IMR-90 (cell line): ENCODE measurements at regions not wholly inside any gene's neighbourhood (a gene's known extent, or its start where the extent isn't known, plus 50 kb on each side); places are given as distances from the start of the nearest gene placed in this dataset.

Experiments used
- ATAC-seq: fragments of 200-7000 bp; cut with Tn5 transposase; 2 replicates; pipeline ENCODE4 v1.9.1; 2020; ENCODE audit warnings: low read depth, mild to moderate bottlenecking, moderate library complexity
- BruUV-seq: library from RNA; stranded (reverse); fragments of 400-500 nt; replicated peaks from 2 replicates; lab custom pipeline; 2021; lab: Mats Ljungman, UMichigan
- CTCF ChIA-PET: fragments of 300-600 bp; formaldehyde crosslinking; extraction: SDS; loops from one replicate; lab custom pipeline; 2021; ENCODE audit warnings: antibody characterized with exemption; lab: Yijun Ruan, JAX
- POLR2A ChIA-PET: fragments of 300-600 bp; sonication (Branson Sonifier 250); formaldehyde crosslinking; loops from one replicate; lab custom pipeline; 2022; ENCODE audit warnings: antibody characterized with exemption; ENCODE audit not compliant: unreplicated experiment; lab: Charles Lee
- DNase-seq: peaks from one replicate; pipeline ENCODE4 v3.0.0; 2013
- H2AFZ ChIP-seq: replicated peaks from 2 replicates; pipeline ENCODE3; 2013; ENCODE audit warnings: low read length, mild to moderate bottlenecking; ENCODE audit not compliant: poor library complexity
- H2AK5ac ChIP-seq: 2 replicates; pipeline ENCODE4 v1.6.1; 2013; ENCODE audit warnings: low read depth, low read length, inconsistent platforms
- H2AK9ac ChIP-seq: replicated peaks from 2 replicates; pipeline ENCODE3; 2013; ENCODE audit warnings: mild to moderate bottlenecking, low read depth, low read length, moderate library complexity; ENCODE audit not compliant: poor library complexity
- H2BK120ac ChIP-seq: 2 replicates; pipeline ENCODE4 v1.6.1; 2013; ENCODE audit warnings: low read depth, low read length, inconsistent platforms
- H2BK15ac ChIP-seq: 3 replicates; pipeline ENCODE4 v1.6.1; 2013; ENCODE audit warnings: low read depth, low read length, inconsistent platforms
- H2BK20ac ChIP-seq: 2 replicates; pipeline ENCODE4 v1.6.1; 2013; ENCODE audit warnings: low read depth, mild to moderate bottlenecking, inconsistent platforms, low read length, moderate library complexity
- H2BK5ac ChIP-seq: 2 replicates; pipeline ENCODE4 v1.6.1; 2013; ENCODE audit warnings: mild to moderate bottlenecking, low read depth, low read length, inconsistent platforms; ENCODE audit not compliant: poor library complexity, severe bottlenecking
- H3K14ac ChIP-seq: replicated peaks from 2 replicates; pipeline ENCODE4 v1.6.1; 2013; ENCODE audit warnings: low read depth, low read length, inconsistent platforms
- H3K18ac ChIP-seq: 2 replicates; pipeline ENCODE4 v1.6.1; 2013; ENCODE audit warnings: low read depth, low read length, control low read depth
- H3K23ac ChIP-seq: 2 replicates; pipeline ENCODE4 v1.6.1; 2013; ENCODE audit warnings: low read depth, low read length, inconsistent platforms
- H3K27ac ChIP-seq: 2 replicates; pipeline ENCODE4 v1.5.1; 2013; ENCODE audit warnings: mild to moderate bottlenecking, control low read depth, low read length; ENCODE audit not compliant: insufficient read depth
- H3K27me3 ChIP-seq: 2 replicates; pipeline ENCODE4 v1.6.1; 2013; ENCODE audit warnings: low read length; ENCODE audit not compliant: control insufficient read depth, insufficient read depth
- H3K36me3 ChIP-seq: 2 replicates; pipeline ENCODE4 v1.6.1; 2013; ENCODE audit warnings: low read length, mixed read lengths; ENCODE audit not compliant: control insufficient read depth, insufficient read depth
- H3K4ac ChIP-seq: 2 replicates; pipeline ENCODE4 v1.6.1; 2013; ENCODE audit warnings: low read depth, low read length, inconsistent platforms
- H3K4me1 ChIP-seq: 2 replicates; pipeline ENCODE4 v1.6.1; 2013; ENCODE audit warnings: low read length, mixed read lengths; ENCODE audit not compliant: control insufficient read depth, insufficient read depth
- H3K4me2 ChIP-seq: 2 replicates; pipeline ENCODE4 v1.6.1; 2013; ENCODE audit warnings: low read depth, mild to moderate bottlenecking, control low read depth, low read length, moderate library complexity
- H3K4me3 ChIP-seq: 2 replicates; pipeline ENCODE4 v1.5.1; 2013; ENCODE audit warnings: low read depth, mild to moderate bottlenecking, control low read depth, low read length, moderate library complexity; ENCODE audit not compliant: insufficient read depth
- H3K56ac ChIP-seq: 2 replicates; pipeline ENCODE4 v1.6.1; 2013; ENCODE audit warnings: low read length, inconsistent platforms; ENCODE audit not compliant: insufficient read depth; ENCODE audit errors: extremely low read depth
- H3K79me1 ChIP-seq, 2 experiments: 2 replicates each; pipeline ENCODE4 v1.6.1; 2013; ENCODE audit warnings: low read length in 2 of 2, inconsistent platforms in 1 of 2, low read depth in 1 of 2
- H3K9ac ChIP-seq: 2 replicates; pipeline ENCODE4 v1.6.1; 2013; ENCODE audit warnings: low read depth, low read length, control low read depth
- H3K9me1 ChIP-seq: 2 replicates; pipeline ENCODE4 v1.6.1; 2013; ENCODE audit warnings: low read length, inconsistent platforms; ENCODE audit not compliant: insufficient read depth
- H3K9me3 ChIP-seq: 2 replicates; pipeline ENCODE4 v1.6.1; 2013; ENCODE audit warnings: low read length; ENCODE audit not compliant: control insufficient read depth, insufficient read depth
- H4K20me1 ChIP-seq: 2 replicates; pipeline ENCODE4 v1.6.1; 2013; ENCODE audit warnings: low read length, inconsistent platforms; ENCODE audit not compliant: insufficient read depth
- H4K5ac ChIP-seq: 2 replicates; pipeline ENCODE4 v1.6.1; 2013; ENCODE audit warnings: mild to moderate bottlenecking, low read depth, low read length, control low read depth
- H4K8ac ChIP-seq, 2 experiments: 2 replicates each; pipeline ENCODE4 v1.6.1; 2013; ENCODE audit warnings: low read depth in 2 of 2, low read length in 2 of 2, control low read depth in 1 of 2, inconsistent platforms in 1 of 2
- H4K91ac ChIP-seq: 2 replicates; pipeline ENCODE4 v1.6.1; 2013; ENCODE audit warnings: low read depth, low read length, inconsistent platforms; ENCODE audit not compliant: insufficient read depth
- BHLHE40 ChIP-seq: fragments of 150-350 bp; IDR thresholded peaks from 2 replicates; pipeline ENCODE4 v1.6.1; 2016; ENCODE audit warnings: mild to moderate bottlenecking, low read depth, low read length
- CEBPB ChIP-seq: IDR thresholded peaks from 2 replicates; pipeline ENCODE4 v1.6.1; 2012; ENCODE audit warnings: low read depth, low read length, improper control_type of control experiment
- CHD1 ChIP-seq: IDR thresholded peaks from 2 replicates; pipeline ENCODE4 v1.6.1; 2012; ENCODE audit warnings: low read depth, low read length, improper control_type of control experiment
- CTCF ChIP-seq: conservative IDR thresholded peaks from 2 replicates; pipeline ENCODE4 v1.5.1; 2012; ENCODE audit warnings: mild to moderate bottlenecking, low read depth, low read length, improper control_type of control experiment
- FOS ChIP-seq: fragments of 150-350 bp; IDR thresholded peaks from 2 replicates; pipeline ENCODE4 v1.6.1; 2016; ENCODE audit warnings: low read depth, low read length
- MAFK ChIP-seq: IDR thresholded peaks from 2 replicates; pipeline ENCODE4 v1.6.1; 2012; ENCODE audit warnings: low read depth, low read length, improper control_type of control experiment
- MAZ ChIP-seq: IDR thresholded peaks from 2 replicates; pipeline ENCODE4 v1.6.1; 2012; ENCODE audit warnings: low read depth, mild to moderate bottlenecking, low read length, improper control_type of control experiment, moderate library complexity, borderline replicate concordance
- MXI1 ChIP-seq: IDR thresholded peaks from 2 replicates; pipeline ENCODE4 v1.6.1; 2012; ENCODE audit warnings: low read depth, mild to moderate bottlenecking, low read length, moderate library complexity, borderline replicate concordance
- NFE2L2 ChIP-seq: fragments of 150-350 bp; IDR thresholded peaks from 2 replicates; pipeline ENCODE4 v1.6.1; 2016; ENCODE audit warnings: low read depth, mild to moderate bottlenecking, low read length
- POLR2A ChIP-seq: IDR thresholded peaks from 2 replicates; pipeline ENCODE4 v1.6.1; 2012; ENCODE audit warnings: mild to moderate bottlenecking, low read depth, low read length
- RAD21 ChIP-seq: IDR thresholded peaks from 2 replicates; pipeline ENCODE4 v1.6.1; 2012; ENCODE audit warnings: low read length, improper control_type of control experiment
- RCOR1 ChIP-seq: IDR thresholded peaks from 2 replicates; pipeline ENCODE4 v1.6.1; 2012; ENCODE audit warnings: mild to moderate bottlenecking, low read length, improper control_type of control experiment; ENCODE audit not compliant: insufficient replicate concordance
- RFX5 ChIP-seq: IDR thresholded peaks from 2 replicates; pipeline ENCODE4 v1.8.0; 2012; ENCODE audit warnings: low read depth, mild to moderate bottlenecking, low read length, moderate library complexity
- SMC3 ChIP-seq: fragments of 150-350 bp; IDR thresholded peaks from 2 replicates; pipeline ENCODE4 v1.6.1; 2016; ENCODE audit warnings: low read depth, mild to moderate bottlenecking, antibody characterized with exemption, low read length, moderate library complexity
- USF2 ChIP-seq: fragments of 150-350 bp; IDR thresholded peaks from 2 replicates; pipeline ENCODE4 v1.6.1; 2017; ENCODE audit warnings: mild to moderate bottlenecking, antibody characterized with exemption, low read length, low read depth
- WGBS, 2 experiments: methylation state at CpG; one replicate each; pipeline versions ENCODE4 v1.1.5 to v1.1.7; 2013; ENCODE audit warnings: missing lambda C conversion rate in 2 of 2; ENCODE audit not compliant: insufficient read length in 1 of 2; ENCODE audit errors: extremely low coverage in 2 of 2; 5-methylcytosine and 5-hydroxymethylcytosine counted together
- dilution Hi-C: fragments of 300-500 bp; cut with HindIII; formaldehyde crosslinking; loops from one replicate; pipeline ENCODE4 v1.14.3; 2018; ENCODE audit warnings: low sequenced_read_pairs; ENCODE audit not compliant: unreplicated experiment
- in situ Hi-C: fragments of 300-500 bp; cut with MboI; formaldehyde crosslinking; loops from 3 replicates; pipeline ENCODE4 v1.14.3; 2019; ENCODE audit warnings: low sequenced_read_pairs, inconsistent platforms, mixed read lengths
- intact Hi-C: fragments of 100-400 bp; cut with micrococcal nuclease; formaldehyde crosslinking; loops from 2 replicates; pipeline ENCODE4 v1.10.0; 2022
- TF ChIP-seq, protein P1 (sequence below): fragments of 150-350 bp; IDR thresholded peaks from 2 replicates; pipeline ENCODE4 v1.6.1; 2016; ENCODE audit warnings: low read depth, mild to moderate bottlenecking, low read length, moderate library complexity, borderline replicate concordance

- intact Hi-C loops: no loop called here
- no peak overlapping the region for H2BK120ac ChIP-seq
Measured at GRCh38 chr9:106670418-106670817, 192.5 kb upstream of the ZNF462 start.

More at GRCh38 chr9:106670418-106670817, 192.5 kb upstream of the ZNF462 start:
- H2AFZ ChIP-seq: no peak overlapping the region
- H2BK5ac ChIP-seq: no peak overlapping the region
- no peak overlapping the region for H4K91ac ChIP-seq
- H3K4me1 ChIP-seq: no peaks in the 10 kb centered on the region
- CTCF ChIA-PET: no interaction called here
- no peak overlapping the region for H2AK9ac ChIP-seq
- H3K9me3 ChIP-seq: no peaks in the 10 kb centered on the region
- H3K79me1 ChIP-seq: no peaks in the 10 kb centered on the region
- no peaks in the 10 kb centered on the region for H3K9me1 ChIP-seq
- ATAC-seq: no peak
- no peak overlapping the region for H3K18ac ChIP-seq
- H4K20me1 ChIP-seq: no peaks in the 10 kb centered on the region
- no peak overlapping the region for H3K9ac ChIP-seq
- DNase-seq: no peak
- no peak overlapping the region for H3K27ac ChIP-seq
- dilution Hi-C loops: no loop called here
- H3K27me3 ChIP-seq: no peaks in the 10 kb centered on the region
- no peak overlapping the region for H3K4ac ChIP-seq
- in situ Hi-C loops: no loop called here
- no peak overlapping the region for H3K4me3 ChIP-seq
- no peak overlapping the region for H3K14ac ChIP-seq
- H4K5ac ChIP-seq: no peak overlapping the region
- BruUV-seq: no TSS peak
- H3K23ac ChIP-seq: no peak overlapping the region
- no peak overlapping the region for H3K4me2 ChIP-seq
- TF ChIP-seq, protein P1, sequence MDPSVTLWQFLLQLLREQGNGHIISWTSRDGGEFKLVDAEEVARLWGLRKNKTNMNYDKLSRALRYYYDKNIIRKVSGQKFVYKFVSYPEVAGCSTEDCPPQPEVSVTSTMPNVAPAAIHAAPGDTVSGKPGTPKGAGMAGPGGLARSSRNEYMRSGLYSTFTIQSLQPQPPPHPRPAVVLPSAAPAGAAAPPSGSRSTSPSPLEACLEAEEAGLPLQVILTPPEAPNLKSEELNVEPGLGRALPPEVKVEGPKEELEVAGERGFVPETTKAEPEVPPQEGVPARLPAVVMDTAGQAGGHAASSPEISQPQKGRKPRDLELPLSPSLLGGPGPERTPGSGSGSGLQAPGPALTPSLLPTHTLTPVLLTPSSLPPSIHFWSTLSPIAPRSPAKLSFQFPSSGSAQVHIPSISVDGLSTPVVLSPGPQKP: no peak
- TF ChIP-seq SMC3 (no peak), CTCF (no peak), USF2 (no peak), MXI1 (no peak), RAD21 (no peak), FOS (no peak), MAFK (no peak), RCOR1 (no peak), RFX5 (no peak), CEBPB (no peak), NFE2L2 (no peak), CHD1 (no peak), POLR2A (no peak), BHLHE40 (no peak), MAZ (no peak)
- POLR2A ChIA-PET: no interaction called here
- H3K56ac ChIP-seq: no peak overlapping the region
- 17% methylated on average over 1 of the region's 2 CpGs; no CpG with 5 or more reads in 1 of the 2 experiments for WGBS, 2 experiments
- H2BK15ac ChIP-seq: no peak overlapping the region
- no peak overlapping the region for H4K8ac ChIP-seq
- H2AK5ac ChIP-seq: no peak overlapping the region
- no peak overlapping the region for H2BK20ac ChIP-seq
- no peaks in the 10 kb centered on the region for H3K36me3 ChIP-seq
